GM12878 (cell line): ENCODE measurements at regions not wholly inside any gene's neighbourhood (a gene's known extent, or its start where the extent isn't known, plus 50 kb on each side); places are given as distances from the start of the nearest gene placed in this dataset.

Experiments used
- ATAC-seq: fragments of 200-7000 bp; cut with Tn5 transposase; 3 replicates; pipeline ENCODE4 v1.9.1; 2020; ENCODE audit warnings: mild to moderate bottlenecking, moderate library complexity
- BruUV-seq: library from RNA; stranded (reverse); fragments of 400-500 nt; replicated peaks from 2 replicates; lab custom pipeline; 2021; lab: Mats Ljungman, UMichigan
- CTCF ChIA-PET: fragments of 300-600 bp; sonication (Branson Sonifier 250); formaldehyde crosslinking; extraction: SDS; loops from one replicate; lab custom pipeline; 2021; ENCODE audit warnings: inconsistent platforms; lab: Yijun Ruan, JAX
- POLR2A ChIA-PET: fragments of 350-600 bp; formaldehyde crosslinking; extraction: SDS; loops from one replicate; lab custom pipeline; 2021; ENCODE audit warnings: inconsistent platforms; lab: Charles Lee
- RAD21 ChIA-PET: fragments of 300-600 bp; sonication (Branson Sonifier 250); formaldehyde crosslinking; loops from one replicate; lab custom pipeline; 2023; ENCODE audit warnings: antibody characterized with exemption; ENCODE audit not compliant: unreplicated experiment; lab: Charles Lee
- SMC1A ChIA-PET: fragments of 300-600 bp; sonication (Branson Sonifier 250); formaldehyde crosslinking; loops from one replicate; lab custom pipeline; 2023; ENCODE audit not compliant: unreplicated experiment, uncharacterized antibody; lab: Charles Lee
- DNase-seq: peaks from one replicate; pipeline ENCODE4 v3.0.0-alpha.2; 2011; ENCODE audit warnings: low read depth, low spot score
- FAIRE-seq: peaks from 3 replicates; lab custom pipeline; 2011; peaks lifted over from hg19 to GRCh38; lab: Jason Lieb, UNC
- H2AFZ ChIP-seq: 2 replicates; pipeline ENCODE4 v1.6.0; 2011; ENCODE audit warnings: low read depth, low read length, control low read depth; ENCODE audit not compliant: control insufficient read depth
- H3K27ac ChIP-seq: 2 replicates; pipeline ENCODE4 v1.5.1; 2011; ENCODE audit warnings: control low read depth; ENCODE audit not compliant: control insufficient read depth, insufficient read depth
- H3K27me3 ChIP-seq, 2 experiments: replicated peaks in 1 of 2; 2 replicates each; pipeline versions ENCODE4 v1.6.0 to v1.6.1; 2011; ENCODE audit warnings: low read length in 1 of 2; ENCODE audit not compliant: control insufficient read depth in 2 of 2, insufficient read depth in 2 of 2
- H3K36me3 ChIP-seq, 2 experiments: 2 replicates each; pipeline ENCODE4 v1.5.1; 2011; ENCODE audit warnings: low read length in 1 of 2; ENCODE audit not compliant: control insufficient read depth in 2 of 2, insufficient read depth in 2 of 2
- H3K4me1 ChIP-seq: 2 replicates; pipeline ENCODE4 v1.6.1; 2011; ENCODE audit warnings: mild to moderate bottlenecking, low read length, moderate library complexity, mixed read lengths; ENCODE audit not compliant: control insufficient read depth, insufficient read depth
- H3K4me2 ChIP-seq: 2 replicates; pipeline ENCODE4 v1.6.0; 2011; ENCODE audit warnings: control low read depth; ENCODE audit not compliant: control insufficient read depth, insufficient read depth
- H3K4me3 ChIP-seq: fragments of 200-600 bp; sonication (generic); 2 replicates; pipeline ENCODE4 v1.5.1; 2016
- H3K79me2 ChIP-seq: 2 replicates; pipeline ENCODE4 v1.6.0; 2011; ENCODE audit warnings: low read length; ENCODE audit not compliant: control insufficient read depth, insufficient read depth
- H3K9ac ChIP-seq: 2 replicates; pipeline ENCODE4 v1.8.0; 2011; ENCODE audit warnings: low read length, control low read depth, mixed read lengths; ENCODE audit not compliant: control insufficient read depth, insufficient read depth
- H3K9me3 ChIP-seq: replicated peaks from 3 replicates; pipeline ENCODE4 v1.5.1; 2011; ENCODE audit warnings: mild to moderate bottlenecking, low read length; ENCODE audit not compliant: control insufficient read depth, insufficient read depth
- H4K20me1 ChIP-seq: 2 replicates; pipeline ENCODE4 v1.6.0; 2011; ENCODE audit not compliant: control insufficient read depth, insufficient read depth
- BMI1 ChIP-seq: fragments of 450-650 bp; IDR thresholded peaks from 2 replicates; pipeline ENCODE4 v1.6.1; 2016; ENCODE audit warnings: mild to moderate bottlenecking, moderate library complexity, borderline replicate concordance
- CHD4 ChIP-seq: fragments of 200-600 bp; sonication (generic); IDR thresholded peaks from 2 replicates; pipeline ENCODE4 v1.6.1; 2016; ENCODE audit warnings: mild to moderate bottlenecking
- MYB ChIP-seq: fragments of 150-350 bp; IDR thresholded peaks from 2 replicates; pipeline ENCODE4 v1.6.1; 2014; ENCODE audit warnings: mild to moderate bottlenecking, low read depth, low read length, borderline replicate concordance
- NFIC ChIP-seq: IDR thresholded peaks from 2 replicates; pipeline ENCODE4 v1.6.1; 2012; ENCODE audit warnings: low read depth, mild to moderate bottlenecking, inconsistent platforms, low read length, moderate library complexity
- NR2C1 ChIP-seq: fragments of 450-650 bp; IDR thresholded peaks from 2 replicates; pipeline ENCODE4 v1.6.1; 2017; ENCODE audit warnings: antibody characterized with exemption, mild to moderate bottlenecking, moderate library complexity
- NR2C2 ChIP-seq: IDR thresholded peaks from 2 replicates; pipeline ENCODE4 v1.6.1; 2011; ENCODE audit warnings: borderline replicate concordance, low read depth; ENCODE audit not compliant: control insufficient read depth, insufficient read length
- POLR2A ChIP-seq: IDR thresholded peaks from 2 replicates; pipeline ENCODE4 v1.6.1; 2011; ENCODE audit warnings: low read depth, mild to moderate bottlenecking, low read length
- RCOR1 ChIP-seq: conservative IDR thresholded peaks from 2 replicates; pipeline ENCODE4 v1.6.1; 2012; ENCODE audit warnings: low read depth, low read length, improper control_type of control experiment
- RELA ChIP-seq: fragments of 450-650 bp; IDR thresholded peaks from 2 replicates; pipeline ENCODE4 v1.8.0; 2014; ENCODE audit warnings: borderline replicate concordance; ENCODE audit not compliant: partially characterized antibody
- RELB ChIP-seq: fragments of 450-650 bp; IDR thresholded peaks from 2 replicates; pipeline ENCODE4 v1.6.1; 2017; ENCODE audit warnings: low read depth, mild to moderate bottlenecking, moderate library complexity
- SMARCA5 ChIP-seq: fragments of 450-650 bp; IDR thresholded peaks from 2 replicates; pipeline ENCODE4 v1.6.1; 2017; ENCODE audit warnings: mild to moderate bottlenecking
- ZZZ3 ChIP-seq: IDR thresholded peaks from 2 replicates; pipeline ENCODE4 v1.6.1; 2011; ENCODE audit warnings: low read depth; ENCODE audit not compliant: control insufficient read depth, insufficient read length
- WGBS: methylation state at CpG from one replicate; pipeline ENCODE4 v1.1.6; 2016; ENCODE audit warnings: low lambda C conversion rate; ENCODE audit not compliant: insufficient replicate concordance, insufficient coverage; ENCODE audit errors: missing lambda C conversion rate; 5-methylcytosine and 5-hydroxymethylcytosine counted together
- in situ Hi-C: fragments of 300-500 bp; cut with MboI; formaldehyde crosslinking; loops from 9 replicates; pipeline ENCODE4 v1.14.3; 2018; ENCODE audit warnings: mixed read lengths
- intact Hi-C: fragments of 100-400 bp; cut with micrococcal nuclease; formaldehyde crosslinking; loops from one replicate; pipeline ENCODE4 v1.14.2; 2022; ENCODE audit not compliant: unreplicated experiment

DNA sequence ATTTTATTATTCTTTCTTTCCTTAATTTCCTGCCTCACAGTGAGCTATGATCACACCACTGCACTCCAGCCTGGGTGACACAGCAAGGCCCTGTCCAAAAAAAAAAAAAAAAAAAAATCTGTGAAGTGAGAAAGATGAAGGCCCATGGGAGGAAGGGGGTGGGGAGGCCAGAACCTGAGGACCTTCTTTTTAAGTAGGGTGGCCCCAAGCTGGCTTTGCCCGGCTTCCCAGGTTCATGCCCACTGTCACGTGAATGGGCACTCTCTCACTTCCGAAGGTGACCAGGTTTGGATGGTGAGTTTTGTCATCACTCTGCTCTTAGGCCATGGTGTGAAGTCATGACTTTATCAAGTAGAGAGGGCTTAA lies 82.3 kb downstream of the TNFAIP2 start:
- no TSS peak for BruUV-seq
- intact Hi-C loops (no loop called here), in situ Hi-C loops (no loop called here)
- CTCF ChIA-PET, result interaction anchor here (0.7 kb wide), 1 partner anchor 1557 kb away, joined by 4 read pairs; no protein-coding TSS in a partner anchor
- FAIRE-seq, result no peak
- H3K9ac ChIP-seq, result no peak overlapping the region
- H3K79me2 ChIP-seq, result no peaks in the 10 kb centered on the region
- RAD21 ChIA-PET, result no interaction called here
- peaks cover 3% of the 10 kb centered on the region; the same call in 1 of the 3 replicates for H3K9me3 ChIP-seq
- H3K27ac ChIP-seq, result no peak overlapping the region
- H3K4me2 ChIP-seq, result no peak overlapping the region
- SMC1A ChIA-PET, result interaction anchor here (0.6 to 0.8 kb wide), 2 partner anchors 13 to 32 kb away, joined by 3 read pairs; no protein-coding TSS in a partner anchor
- TF ChIP-seq NR2C1 (no peak), NR2C2 (no peak), SMARCA5 (no peak), RELA (no peak), RCOR1 (no peak), CHD4 (no peak), NFIC (no peak), BMI1 (no peak), ZZZ3 (no peak), MYB (no peak), POLR2A (no peak), RELB (no peak)
- no peak overlapping the region for H2AFZ ChIP-seq
- no peaks in the 10 kb centered on the region for H4K20me1 ChIP-seq
- no peak for DNase-seq
- H3K36me3 ChIP-seq, result no peaks in the 10 kb centered on the region
- H3K4me1 ChIP-seq, result no peaks in the 10 kb centered on the region
- 60% methylated on average over 3 of the region's 3 CpGs for WGBS
- no peak for ATAC-seq
- no peaks in the 10 kb centered on the region for H3K27me3 ChIP-seq
- POLR2A ChIA-PET, result no interaction called here
- H3K4me3 ChIP-seq, result no peak overlapping the region
